ENCODE measurements at regions not wholly inside any gene's neighbourhood (a gene's known extent, or its start where the extent isn't known, plus 50 kb on each side); places are given as distances from the start of the nearest gene placed in this dataset.

DNA sequence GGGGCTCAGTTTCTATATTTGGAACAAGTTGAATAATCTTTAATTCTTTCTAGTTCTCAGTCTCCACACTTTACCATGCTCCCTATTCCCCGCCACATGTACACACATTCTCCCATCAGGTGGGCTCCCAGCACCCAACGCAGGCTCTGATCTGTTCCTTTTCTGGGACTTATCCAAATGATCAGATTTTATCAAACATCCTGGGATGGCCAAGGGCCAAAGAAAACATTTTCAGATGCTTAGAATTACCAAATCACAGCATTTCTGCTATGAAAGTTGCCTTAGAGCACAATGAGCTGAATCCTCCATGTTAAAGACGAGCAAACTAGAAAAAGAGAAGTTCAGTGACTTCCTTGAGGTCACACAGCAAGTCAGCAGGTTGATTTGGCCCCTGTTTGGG is 153.4 kb downstream of the SEC61B start:
- H3K4me2 ChIP-seq = no peak overlapping the region
- FAIRE-seq (no peak), DNase-seq (ENCODE audit: low read depth in 1 of 2, low spot score in 1 of 2) (no peak), ATAC-seq (no peak)
- H3K27ac ChIP-seq = no peak overlapping the region
- TF ChIP-seq, protein P1, sequence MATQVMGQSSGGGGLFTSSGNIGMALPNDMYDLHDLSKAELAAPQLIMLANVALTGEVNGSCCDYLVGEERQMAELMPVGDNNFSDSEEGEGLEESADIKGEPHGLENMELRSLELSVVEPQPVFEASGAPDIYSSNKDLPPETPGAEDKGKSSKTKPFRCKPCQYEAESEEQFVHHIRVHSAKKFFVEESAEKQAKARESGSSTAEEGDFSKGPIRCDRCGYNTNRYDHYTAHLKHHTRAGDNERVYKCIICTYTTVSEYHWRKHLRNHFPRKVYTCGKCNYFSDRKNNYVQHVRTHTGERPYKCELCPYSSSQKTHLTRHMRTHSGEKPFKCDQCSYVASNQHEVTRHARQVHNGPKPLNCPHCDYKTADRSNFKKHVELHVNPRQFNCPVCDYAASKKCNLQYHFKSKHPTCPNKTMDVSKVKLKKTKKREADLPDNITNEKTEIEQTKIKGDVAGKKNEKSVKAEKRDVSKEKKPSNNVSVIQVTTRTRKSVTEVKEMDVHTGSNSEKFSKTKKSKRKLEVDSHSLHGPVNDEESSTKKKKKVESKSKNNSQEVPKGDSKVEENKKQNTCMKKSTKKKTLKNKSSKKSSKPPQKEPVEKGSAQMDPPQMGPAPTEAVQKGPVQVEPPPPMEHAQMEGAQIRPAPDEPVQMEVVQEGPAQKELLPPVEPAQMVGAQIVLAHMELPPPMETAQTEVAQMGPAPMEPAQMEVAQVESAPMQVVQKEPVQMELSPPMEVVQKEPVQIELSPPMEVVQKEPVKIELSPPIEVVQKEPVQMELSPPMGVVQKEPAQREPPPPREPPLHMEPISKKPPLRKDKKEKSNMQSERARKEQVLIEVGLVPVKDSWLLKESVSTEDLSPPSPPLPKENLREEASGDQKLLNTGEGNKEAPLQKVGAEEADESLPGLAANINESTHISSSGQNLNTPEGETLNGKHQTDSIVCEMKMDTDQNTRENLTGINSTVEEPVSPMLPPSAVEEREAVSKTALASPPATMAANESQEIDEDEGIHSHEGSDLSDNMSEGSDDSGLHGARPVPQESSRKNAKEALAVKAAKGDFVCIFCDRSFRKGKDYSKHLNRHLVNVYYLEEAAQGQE (IDR thresholded peaks at IDR 0.05) = no peak
- TF ChIP-seq EHF (CRISPR knock-in tag; IDR thresholded peaks at IDR 0.05) (no peak), SMC3 (IDR thresholded peaks at IDR 0.05) (no peak), ESRRA (IDR thresholded peaks at IDR 0.05; ENCODE audit: borderline replicate concordance, low read length) (no peak), ZNF302 (CRISPR knock-in tag; IDR thresholded peaks at IDR 0.05) (no peak), TP53 (CRISPR knock-in tag; IDR thresholded peaks at IDR 0.05) (no peak), SREBF2 (IDR thresholded peaks at IDR 0.05) (no peak), HOXA7 (CRISPR knock-in tag; IDR thresholded peaks at IDR 0.05) (no peak), HDAC2 (IDR thresholded peaks at IDR 0.05) (no peak), MAFK (IDR thresholded peaks at IDR 0.05; ENCODE audit: partially characterized antibody) (no peak), FOSL2 (IDR thresholded peaks at IDR 0.05) (no peak), FOSL2 (CRISPR knock-in tag; IDR thresholded peaks at IDR 0.05) (no peak), ZSCAN20 (CRISPR knock-in tag; IDR thresholded peaks at IDR 0.05) (no peak), ZFP36 (IDR thresholded peaks at IDR 0.05; ENCODE audit: borderline replicate concordance, partially characterized antibody) (no peak), NR3C1 (IDR thresholded peaks at IDR 0.05) (no peak), GATA3 (IDR thresholded peaks at IDR 0.05; ENCODE audit: borderline replicate concordance) (no peak)
- TF ChIP-seq, protein P2, sequence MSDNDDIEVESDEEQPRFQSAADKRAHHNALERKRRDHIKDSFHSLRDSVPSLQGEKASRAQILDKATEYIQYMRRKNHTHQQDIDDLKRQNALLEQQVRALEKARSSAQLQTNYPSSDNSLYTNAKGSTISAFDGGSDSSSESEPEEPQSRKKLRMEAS (IDR thresholded peaks at IDR 0.05) = no peak
- TF ChIP-seq, protein P3, sequence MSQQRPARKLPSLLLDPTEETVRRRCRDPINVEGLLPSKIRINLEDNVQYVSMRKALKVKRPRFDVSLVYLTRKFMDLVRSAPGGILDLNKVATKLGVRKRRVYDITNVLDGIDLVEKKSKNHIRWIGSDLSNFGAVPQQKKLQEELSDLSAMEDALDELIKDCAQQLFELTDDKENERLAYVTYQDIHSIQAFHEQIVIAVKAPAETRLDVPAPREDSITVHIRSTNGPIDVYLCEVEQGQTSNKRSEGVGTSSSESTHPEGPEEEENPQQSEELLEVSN (IDR thresholded peaks at IDR 0.05; ENCODE audit: borderline replicate concordance, low read depth) = no peak
- TF ChIP-seq, protein P4, sequence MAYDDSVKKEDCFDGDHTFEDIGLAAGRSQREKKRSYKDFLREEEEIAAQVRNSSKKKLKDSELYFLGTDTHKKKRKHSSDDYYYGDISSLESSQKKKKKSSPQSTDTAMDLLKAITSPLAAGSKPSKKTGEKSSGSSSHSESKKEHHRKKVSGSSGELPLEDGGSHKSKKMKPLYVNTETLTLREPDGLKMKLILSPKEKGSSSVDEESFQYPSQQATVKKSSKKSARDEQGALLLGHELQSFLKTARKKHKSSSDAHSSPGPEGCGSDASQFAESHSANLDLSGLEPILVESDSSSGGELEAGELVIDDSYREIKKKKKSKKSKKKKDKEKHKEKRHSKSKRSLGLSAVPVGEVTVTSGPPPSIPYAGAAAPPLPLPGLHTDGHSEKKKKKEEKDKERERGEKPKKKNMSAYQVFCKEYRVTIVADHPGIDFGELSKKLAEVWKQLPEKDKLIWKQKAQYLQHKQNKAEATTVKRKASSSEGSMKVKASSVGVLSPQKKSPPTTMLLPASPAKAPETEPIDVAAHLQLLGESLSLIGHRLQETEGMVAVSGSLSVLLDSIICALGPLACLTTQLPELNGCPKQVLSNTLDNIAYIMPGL (CRISPR knock-in tag; IDR thresholded peaks at IDR 0.05; ENCODE audit: borderline replicate concordance) = no peak
- ChIA-PET CTCF (interaction anchor here (1.5 kb wide), 1 partner anchor 191 kb away, joined by 3 read pairs; no protein-coding TSS in a partner anchor), POLR2A (no interaction called here)
- H3K4me1 ChIP-seq = no peaks in the 10 kb centered on the region
- 11% methylated on average over 3 of the region's 3 CpGs for WGBS (ENCODE audit: missing lambda C conversion rate)
- H3K9me3 ChIP-seq = no peaks in the 10 kb centered on the region
- H3K4me3 ChIP-seq = no peak overlapping the region

DNA sequence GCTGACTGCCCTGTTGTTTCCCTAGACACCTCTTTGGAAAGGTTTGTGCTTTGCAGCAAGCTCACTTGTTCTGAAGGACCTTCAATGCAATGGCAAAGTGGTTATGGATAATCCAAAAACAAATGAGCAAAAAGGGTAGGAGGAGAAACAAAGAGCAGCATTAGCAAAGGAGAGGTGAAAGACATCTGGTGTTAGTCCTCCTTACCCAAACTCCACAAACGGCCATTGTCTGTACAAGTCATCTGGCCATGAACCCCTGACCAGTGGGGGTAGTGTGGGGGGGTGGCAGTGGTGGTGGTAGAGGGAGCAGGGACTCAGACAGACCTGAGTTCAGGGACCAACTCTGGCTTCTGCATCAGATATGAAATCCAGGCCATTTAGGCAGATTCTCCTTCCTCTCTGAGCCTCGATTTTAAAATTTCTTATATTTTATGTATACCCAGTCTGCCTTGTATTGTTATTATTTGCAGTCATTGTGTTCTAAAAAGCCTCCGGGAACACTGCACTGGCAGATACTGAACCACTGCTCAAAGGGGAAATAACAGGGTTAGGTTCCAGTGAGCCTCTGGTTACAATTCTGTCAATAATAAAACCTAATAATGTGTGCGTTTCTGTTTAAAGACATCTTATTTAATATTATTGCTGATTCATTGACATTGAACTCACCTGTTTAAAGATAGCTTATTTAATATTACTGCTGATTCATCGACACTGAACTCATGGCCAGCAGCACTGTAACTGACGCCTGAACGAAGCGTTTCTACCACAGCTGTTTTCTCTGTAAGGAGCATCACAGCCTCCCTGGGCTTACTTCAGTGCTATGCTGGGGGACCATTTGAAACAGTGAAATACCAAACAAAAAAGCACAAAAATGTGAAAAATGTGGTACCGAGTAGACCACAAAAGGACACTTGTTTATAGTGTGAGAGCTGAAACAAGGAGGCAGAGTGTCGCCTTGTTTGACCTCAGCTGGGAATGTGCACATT is 156.0 kb downstream of the SEC61B start:
- Histone ChIP-seq H3K27ac (no peak overlapping the region), H3K4me1 (no peaks in the 10 kb centered on the region), H3K4me2 (no peak overlapping the region), H3K9me3 (no peaks in the 10 kb centered on the region), H3K4me3 (no peak overlapping the region)
- TF ChIP-seq MAFK (IDR thresholded peaks at IDR 0.05; ENCODE audit: partially characterized antibody) (peak; percentile 52), HOXB5 (CRISPR knock-in tag; IDR thresholded peaks at IDR 0.05) (no peak)
- ATAC-seq (no peak), DNase-seq (ENCODE audit: low read depth in 1 of 2, low spot score in 1 of 2) (no peak), FAIRE-seq (no peak)
- CTCF ChIA-PET = interaction anchor here (0.7 kb wide), 1 partner anchor 30 kb away, joined by 4 read pairs; no protein-coding TSS in a partner anchor
- POLR2A ChIA-PET = no interaction called here
- WGBS (ENCODE audit: missing lambda C conversion rate) = 48% methylated on average over 10 of the region's 10 CpGs
